DOHH2 (cell line): ENCODE measurements at regions not wholly inside any gene's neighbourhood (a gene's known extent, or its start where the extent isn't known, plus 50 kb on each side); places are given as distances from the start of the nearest gene placed in this dataset.

ENCODE experiments used
- CTCF ChIP-seq: fragments of 200-600 bp; sonication (generic); IDR thresholded peaks from one replicate; pipeline ENCODE4 v1.5.1; 2014; ENCODE audit warnings: antibody characterized with exemption, mild to moderate bottlenecking, low read depth, low read length; ENCODE audit not compliant: poor library complexity, severe bottlenecking
- EZH2phosphoT487 ChIP-seq: fragments of 200-600 bp; sonication (generic); IDR thresholded peaks from 2 replicates; pipeline ENCODE4 v1.6.1; 2017; ENCODE audit warnings: borderline replicate concordance, mild to moderate bottlenecking, antibody characterized with exemption, low read length, moderate library complexity, mixed read lengths

- no peak for TF ChIP-seq CTCF
- TF ChIP-seq EZH2phosphoT487 = no peak
Measured at GRCh38 chr20:1827974-1828785, 67.0 kb upstream of the SIRPA start.
